Fibroblast of the aortic adventitia (primary cell): ENCODE measurements at regions not wholly inside any gene's neighbourhood (a gene's known extent, or its start where the extent isn't known, plus 50 kb on each side); places are given as distances from the start of the nearest gene placed in this dataset.

Experiments used
- DNase-seq: peaks from one replicate; pipeline ENCODE4 v3.0.0-alpha.2; 2010; ENCODE audit warnings: low read depth
- H3K4me3 ChIP-seq: 2 replicates; pipeline ENCODE4 v1.5.1; 2011; ENCODE audit warnings: low read depth, mild to moderate bottlenecking, control low read depth, low read length, moderate library complexity
- CTCF ChIP-seq: IDR thresholded peaks from 2 replicates; pipeline ENCODE4 v1.5.1; 2011; ENCODE audit warnings: mild to moderate bottlenecking, low read length, control low read depth, inconsistent platforms; ENCODE audit not compliant: insufficient read depth

GRCh38 chr5:89208811-89209210, 325.8 kb upstream of the MEF2C start:
- no peak for TF ChIP-seq CTCF
- no peak overlapping the region for H3K4me3 ChIP-seq
- no peak for DNase-seq

GRCh38 chr5:89208392-89208791, 325.4 kb upstream of the MEF2C start:
- TF ChIP-seq CTCF, result no peak
- DNase-seq, result no peak
- no peak overlapping the region for H3K4me3 ChIP-seq

- H3K4me3 ChIP-seq, result no peak overlapping the region
- TF ChIP-seq CTCF, result no peak
Measured at GRCh38 chr5:89204756-89205155, 321.8 kb upstream of the MEF2C start.

GRCh38 chr5:89203611-89204010, 320.6 kb upstream of the MEF2C start:
- no peak for TF ChIP-seq CTCF
- H3K4me3 ChIP-seq, result no peak overlapping the region
- no peak for DNase-seq

More at GRCh38 chr5:89204756-89205155, 321.8 kb upstream of the MEF2C start:
- DNase-seq, result peak; percentile 21

GRCh38 chr5:89200899-89201298, 317.9 kb upstream of the MEF2C start:
- H3K4me3 ChIP-seq, result no peak overlapping the region
- DNase-seq, result no peak
- no peak for TF ChIP-seq CTCF

GRCh38 chr5:89199306-89199705, 316.3 kb upstream of the MEF2C start:
- no peak for DNase-seq
- no peak overlapping the region for H3K4me3 ChIP-seq
- no peak for TF ChIP-seq CTCF

- TF ChIP-seq CTCF, result no peak
- H3K4me3 ChIP-seq, result no peak overlapping the region
- DNase-seq, result no peak
Measured at GRCh38 chr5:89191374-89191773, 308.4 kb upstream of the MEF2C start.
